Upper lobe of right lung (tissue), 1 donor: ENCODE measurements at regions not wholly inside any gene's neighbourhood (a gene's known extent, or its start where the extent isn't known, plus 50 kb on each side); places are given as distances from the start of the nearest gene placed in this dataset.
"Not testable (repeated sequence)": the region's sequence is repeated elsewhere in the genome, so short reads cannot be mapped to it uniquely, and the experiment has no call there.

Source experiments
- ATAC-seq: fragments of 200-7000 bp; cut with Tn5 transposase; one replicate; pipeline ENCODE4 v1.9.1; 2020; ENCODE audit warnings: mild to moderate bottlenecking, moderate library complexity
- DNase-seq: peaks from one replicate; pipeline ENCODE4 v3.0.0-alpha.2; 2020
- H3K27ac ChIP-seq: fragments of 200-600 bp; one replicate; pipeline ENCODE4 v1.8.0; 2022
- H3K27me3 ChIP-seq: fragments of 200-600 bp; one replicate; pipeline ENCODE4 v1.8.0; 2022; ENCODE audit warnings: mild to moderate bottlenecking
- H3K36me3 ChIP-seq: fragments of 200-600 bp; one replicate; pipeline ENCODE4 v1.8.0; 2022
- H3K4me1 ChIP-seq: fragments of 200-600 bp; one replicate; pipeline ENCODE4 v1.8.0; 2022
- H3K4me3 ChIP-seq: fragments of 200-600 bp; one replicate; pipeline ENCODE4 v1.8.0; 2022; ENCODE audit warnings: mild to moderate bottlenecking
- H3K9me3 ChIP-seq: fragments of 200-600 bp; one replicate; pipeline ENCODE4 v1.8.0; 2022
- CTCF ChIP-seq: fragments of 200-600 bp; IDR thresholded peaks from one replicate; pipeline ENCODE4 v1.8.0; 2022; ENCODE audit warnings: antibody characterized with exemption
- intact Hi-C: fragments of 100-400 bp; cut with DNase I; formaldehyde crosslinking; loops from one replicate; pipeline ENCODE4 v1.11.0; 2022
- donor health status: DM: no; HTN: yes; CAD: no; lungs with severe emphysema.

DNA sequence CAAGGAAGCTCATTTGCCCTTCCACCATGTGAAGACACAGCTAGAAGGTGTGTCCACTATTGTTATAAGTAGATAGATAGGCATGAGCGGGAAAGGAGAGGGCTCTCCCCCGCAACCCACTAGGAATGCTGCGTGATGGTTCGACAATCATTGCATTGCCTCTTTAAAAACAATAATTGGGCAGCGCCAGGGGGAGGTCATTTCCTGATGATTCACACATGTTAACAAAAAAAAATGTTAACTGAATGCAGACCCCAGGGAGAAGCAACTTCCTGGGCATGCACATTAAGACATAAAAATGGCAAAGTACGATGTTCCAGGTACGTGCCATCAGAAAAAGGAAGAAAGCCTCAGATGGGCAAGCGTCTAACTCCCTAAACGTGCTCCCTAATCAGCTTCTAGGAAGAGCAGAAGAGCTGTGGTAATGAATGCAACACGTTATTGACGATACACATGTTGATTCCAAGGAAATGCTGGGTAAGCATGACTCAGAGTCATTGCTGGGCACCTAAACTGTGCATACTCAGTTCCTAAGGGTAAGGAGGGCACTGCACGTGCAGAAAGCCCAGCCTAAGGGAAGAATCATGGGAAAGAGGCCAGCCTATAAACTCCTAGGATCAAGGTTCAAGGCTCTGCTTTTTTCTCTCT is 113.7 kb downstream of the FAM217A start:
- no peak for TF ChIP-seq CTCF
- H3K9me3 ChIP-seq: no peaks in the 10 kb centered on the region
- no peaks in the 10 kb centered on the region for H3K4me1 ChIP-seq
- H3K27me3 ChIP-seq: no peaks in the 10 kb centered on the region
- DNase-seq (no peak), ATAC-seq (no peak)
- no peak overlapping the region for H3K4me3 ChIP-seq
- intact Hi-C loops: no loop called here
- H3K27ac ChIP-seq: no peak overlapping the region
- H3K36me3 ChIP-seq: no peaks in the 10 kb centered on the region

GRCh38 chr6:3966426-3966825 is 112.5 kb downstream of the FAM217A start:
- no peak for ATAC-seq
- H3K9me3 ChIP-seq: no peaks in the 10 kb centered on the region
- intact Hi-C loops: no loop called here
- DNase-seq: no peak
- H3K27ac ChIP-seq: no peak overlapping the region
- no peaks in the 10 kb centered on the region for H3K36me3 ChIP-seq
- H3K4me1 ChIP-seq: no peaks in the 10 kb centered on the region
- no peaks in the 10 kb centered on the region for H3K27me3 ChIP-seq
- no peak for TF ChIP-seq CTCF
- H3K4me3 ChIP-seq: no peak overlapping the region

DNA sequence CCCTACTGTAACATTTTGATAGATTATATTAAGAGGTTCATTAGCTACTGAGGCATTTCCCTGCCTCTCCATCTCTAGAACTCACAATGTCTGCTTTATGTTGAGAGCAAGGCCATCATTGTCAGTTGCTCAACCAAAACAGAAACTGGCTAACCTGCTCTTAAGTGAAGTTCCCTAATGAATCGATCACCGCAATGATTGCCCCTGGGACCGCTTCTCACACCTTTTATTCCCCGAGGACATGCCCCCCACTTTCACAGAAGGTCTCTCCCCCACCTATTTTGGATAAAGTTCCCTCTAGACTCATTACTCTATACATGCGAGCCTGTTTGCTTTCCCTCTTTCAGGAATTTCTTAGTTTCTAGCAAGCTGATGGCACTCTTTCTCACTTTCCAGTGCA is 108.8 kb downstream of the FAM217A start:
- ATAC-seq: no peak
- Histone ChIP-seq H3K36me3 (no peaks in the 10 kb centered on the region), H3K27me3 (no peaks in the 10 kb centered on the region), H3K4me1 (no peaks in the 10 kb centered on the region), H3K4me3 (no peak overlapping the region), H3K9me3 (no peaks in the 10 kb centered on the region), H3K27ac (no peak overlapping the region)
- TF ChIP-seq CTCF: no peak
- intact Hi-C loops: no loop called here
- no peak for DNase-seq

GRCh38 chr6:3973152-3973551 is 105.8 kb downstream of the FAM217A start:
- ATAC-seq, intact Hi-C loops: not testable (repeated sequence)

DNA sequence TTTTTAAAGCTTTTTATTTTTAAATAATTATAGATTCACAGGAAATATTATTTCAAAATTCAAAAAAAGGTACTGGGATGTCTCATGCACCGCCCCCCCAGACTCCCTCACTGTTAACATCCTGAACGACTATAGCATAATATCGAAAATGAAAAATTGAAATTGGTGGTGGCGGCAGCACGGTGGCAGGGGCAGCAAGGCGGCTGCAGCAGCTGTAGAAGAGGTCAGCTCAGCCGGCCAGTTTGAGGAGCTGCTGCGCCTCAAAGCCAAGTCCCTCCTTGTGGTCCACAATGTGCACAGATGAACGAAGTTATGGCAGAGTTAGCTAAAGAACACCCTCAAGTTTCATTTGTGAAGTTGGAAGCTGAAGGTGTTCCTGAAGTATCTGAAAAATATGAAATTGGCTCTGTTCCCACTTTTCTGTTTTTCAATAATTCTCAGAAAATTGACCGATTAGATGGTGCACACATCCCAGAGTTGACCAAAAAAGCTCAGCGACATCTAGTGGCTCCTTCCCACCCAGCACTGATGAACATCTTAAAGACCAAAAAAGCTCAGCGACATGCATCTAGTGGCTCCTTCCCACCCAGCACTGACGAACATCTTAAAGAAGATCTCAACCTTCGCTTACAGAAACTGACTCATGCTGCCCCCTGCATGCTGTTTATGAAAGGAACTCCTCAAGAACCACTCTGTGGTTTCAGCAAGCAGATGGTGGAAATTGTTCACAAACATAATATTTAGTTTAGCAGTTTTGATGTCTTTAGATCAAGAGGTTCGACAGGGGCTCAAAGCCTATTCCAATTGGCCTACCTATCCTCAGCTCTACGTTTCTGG is 100.8 kb downstream of the FAM217A start:
- Histone ChIP-seq H3K27me3 (no peaks in the 10 kb centered on the region), H3K27ac (no peak overlapping the region), H3K9me3 (no peaks in the 10 kb centered on the region), H3K4me1 (no peaks in the 10 kb centered on the region), H3K36me3 (no peaks in the 10 kb centered on the region), H3K4me3 (no peak overlapping the region)
- intact Hi-C loops: no loop called here
- TF ChIP-seq CTCF: peak; percentile 64
- ATAC-seq (peak; percentile 80), DNase-seq (no peak)

More at GRCh38 chr6:3973152-3973551, 105.8 kb downstream of the FAM217A start:
- not testable (repeated sequence) for H3K4me1 ChIP-seq, H3K9me3 ChIP-seq, H3K36me3 ChIP-seq, H3K27me3 ChIP-seq, H3K4me3 ChIP-seq, DNase-seq, H3K27ac ChIP-seq

GRCh38 chr6:3978966-3979365 is 100.0 kb downstream of the FAM217A start:
- H3K4me1 ChIP-seq, H3K9me3 ChIP-seq, H3K4me3 ChIP-seq, H3K27me3 ChIP-seq, intact Hi-C loops, DNase-seq, ATAC-seq, H3K27ac ChIP-seq, H3K36me3 ChIP-seq: not testable (repeated sequence)
